GM12875 (cell line): ENCODE measurements at regions not wholly inside any gene's neighbourhood (a gene's known extent, or its start where the extent isn't known, plus 50 kb on each side); places are given as distances from the start of the nearest gene placed in this dataset.

Source experiments
- H3K4me3 ChIP-seq: one replicate; pipeline ENCODE4 v1.5.1; 2011; ENCODE audit warnings: low read depth, low read length, control low read depth
- TF ChIP-seq, protein P1 (sequence below): IDR thresholded peaks from 2 replicates; pipeline ENCODE4 v1.5.1; 2011; ENCODE audit warnings: low read depth, mild to moderate bottlenecking, control low read depth, inconsistent platforms, low read length, moderate library complexity, borderline replicate concordance; ENCODE audit not compliant: insufficient read depth

DNA sequence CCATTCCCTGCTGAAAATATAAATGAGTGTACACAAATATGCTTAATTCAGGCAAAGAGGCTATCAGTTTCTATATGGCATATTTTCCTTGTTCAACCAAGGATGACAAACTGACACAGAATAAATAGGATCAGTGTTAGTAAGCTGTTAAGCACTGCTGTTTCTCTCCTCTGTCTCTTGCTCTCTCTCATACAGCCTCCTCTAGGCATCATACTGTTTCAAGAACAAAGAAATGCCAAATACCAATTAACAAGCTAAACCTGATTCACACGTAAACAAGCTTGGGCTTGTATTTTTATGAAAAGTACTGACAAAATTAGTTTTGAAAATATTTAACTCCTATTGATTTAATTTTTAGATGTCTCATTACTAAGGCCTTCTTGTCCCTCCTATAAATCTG lies 1027.2 kb upstream of the ACVR2A start:
- no peak overlapping the region for H3K4me3 ChIP-seq
- TF ChIP-seq, protein P1, sequence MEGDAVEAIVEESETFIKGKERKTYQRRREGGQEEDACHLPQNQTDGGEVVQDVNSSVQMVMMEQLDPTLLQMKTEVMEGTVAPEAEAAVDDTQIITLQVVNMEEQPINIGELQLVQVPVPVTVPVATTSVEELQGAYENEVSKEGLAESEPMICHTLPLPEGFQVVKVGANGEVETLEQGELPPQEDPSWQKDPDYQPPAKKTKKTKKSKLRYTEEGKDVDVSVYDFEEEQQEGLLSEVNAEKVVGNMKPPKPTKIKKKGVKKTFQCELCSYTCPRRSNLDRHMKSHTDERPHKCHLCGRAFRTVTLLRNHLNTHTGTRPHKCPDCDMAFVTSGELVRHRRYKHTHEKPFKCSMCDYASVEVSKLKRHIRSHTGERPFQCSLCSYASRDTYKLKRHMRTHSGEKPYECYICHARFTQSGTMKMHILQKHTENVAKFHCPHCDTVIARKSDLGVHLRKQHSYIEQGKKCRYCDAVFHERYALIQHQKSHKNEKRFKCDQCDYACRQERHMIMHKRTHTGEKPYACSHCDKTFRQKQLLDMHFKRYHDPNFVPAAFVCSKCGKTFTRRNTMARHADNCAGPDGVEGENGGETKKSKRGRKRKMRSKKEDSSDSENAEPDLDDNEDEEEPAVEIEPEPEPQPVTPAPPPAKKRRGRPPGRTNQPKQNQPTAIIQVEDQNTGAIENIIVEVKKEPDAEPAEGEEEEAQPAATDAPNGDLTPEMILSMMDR = no peak

DNA sequence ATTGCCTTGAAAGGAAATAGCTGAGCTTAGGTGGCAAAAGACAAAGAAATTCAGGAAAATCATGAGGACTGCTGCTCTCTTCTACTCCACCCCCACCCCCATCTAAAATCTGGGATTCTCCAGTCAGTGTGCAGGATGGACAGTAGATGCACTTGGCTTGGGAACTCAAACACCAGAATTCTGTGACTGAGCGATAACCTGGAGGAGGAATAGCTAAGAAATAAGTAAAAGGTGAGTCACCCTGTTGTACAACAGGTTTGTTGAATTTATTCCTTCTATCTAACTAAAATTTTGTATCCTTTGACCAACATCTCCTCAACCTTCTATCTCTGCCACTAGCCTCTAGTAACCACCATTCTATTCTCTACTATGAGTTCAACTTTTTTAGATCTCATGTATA lies 1029.9 kb upstream of the ACVR2A start:
- TF ChIP-seq, protein P1 = no peak
- H3K4me3 ChIP-seq = no peak overlapping the region

DNA sequence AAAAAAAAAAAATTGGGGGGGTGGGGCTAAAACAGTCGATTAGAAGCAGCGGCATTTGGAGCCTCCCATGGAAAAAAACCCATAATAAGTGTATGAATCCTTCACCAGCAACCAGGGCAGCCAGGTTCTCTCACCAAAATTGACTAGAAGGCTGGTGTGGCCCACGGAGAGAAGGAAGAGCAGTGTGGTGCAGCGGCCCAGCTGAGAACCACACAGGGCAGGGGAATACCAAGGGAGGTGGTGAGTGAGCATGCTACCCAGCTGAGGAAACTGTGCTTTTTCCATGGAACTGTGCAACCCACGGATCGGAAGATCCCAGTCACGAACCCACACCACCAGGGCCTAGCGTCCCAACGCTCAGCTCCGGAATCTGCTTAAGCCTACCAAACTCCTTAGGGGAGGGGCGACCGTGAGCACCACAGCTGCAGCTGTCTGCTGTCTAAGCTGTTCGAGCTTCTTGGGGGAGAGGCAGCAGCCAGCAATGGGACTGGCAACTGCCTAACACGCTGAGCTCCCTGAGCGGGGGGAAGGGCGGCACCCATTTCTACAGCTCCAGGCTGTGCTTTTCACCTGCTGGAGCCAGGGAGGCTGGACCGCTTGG lies 1037.2 kb upstream of the ACVR2A start:
- no peak overlapping the region for H3K4me3 ChIP-seq
- TF ChIP-seq, protein P1 = no peak

DNA sequence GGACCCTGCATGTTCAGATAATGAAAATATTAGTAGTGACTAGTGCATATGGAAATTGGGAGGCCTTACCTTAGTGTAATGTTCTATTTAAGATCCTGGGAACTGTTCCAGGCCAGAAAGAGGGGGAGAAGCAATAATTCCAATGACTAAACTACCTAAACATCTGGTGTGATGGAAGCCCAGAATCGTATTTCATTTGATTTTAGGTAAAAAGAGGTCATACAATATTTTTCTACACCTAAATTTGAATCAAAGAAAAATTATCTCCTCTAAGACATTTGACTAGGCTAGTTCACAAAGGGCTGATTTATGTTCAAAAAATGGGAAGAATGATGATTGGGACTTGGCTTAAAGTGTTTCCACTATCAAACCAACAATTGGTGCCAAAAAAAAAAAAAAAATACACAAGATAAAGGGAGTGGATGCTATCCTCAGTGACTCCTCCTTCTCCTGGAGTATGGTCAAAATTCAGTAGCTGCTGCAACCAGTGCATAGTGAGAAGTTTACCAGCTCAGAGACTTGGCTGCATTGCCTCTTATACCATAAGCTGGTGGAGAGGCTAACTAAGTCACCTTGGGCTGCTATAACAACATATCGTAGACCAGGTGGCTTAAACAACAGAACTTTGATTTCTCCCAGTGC lies 1038.3 kb upstream of the ACVR2A start:
- H3K4me3 ChIP-seq = no peak overlapping the region
- TF ChIP-seq, protein P1 = no peak

DNA sequence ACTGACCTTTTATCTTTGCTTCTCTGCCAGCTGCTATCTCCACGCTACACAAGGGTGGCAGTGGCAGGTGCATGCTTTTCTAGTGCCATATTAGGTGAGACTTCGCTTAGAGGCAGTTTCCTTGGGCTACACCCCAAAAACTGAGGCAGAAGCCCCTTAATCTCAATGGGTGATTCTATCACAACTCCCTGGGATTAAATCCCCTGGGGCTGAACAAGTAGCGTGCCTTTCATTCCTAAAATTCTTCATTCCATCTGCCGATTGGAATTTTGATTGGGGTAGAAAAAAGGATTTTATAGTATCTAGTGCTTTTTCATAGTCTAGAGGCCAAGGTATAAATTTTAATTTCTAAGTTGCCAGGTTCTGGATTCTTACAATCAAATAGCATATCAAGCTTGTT lies 1040.5 kb upstream of the ACVR2A start:
- TF ChIP-seq, protein P1 = no peak
- H3K4me3 ChIP-seq = no peak overlapping the region

DNA sequence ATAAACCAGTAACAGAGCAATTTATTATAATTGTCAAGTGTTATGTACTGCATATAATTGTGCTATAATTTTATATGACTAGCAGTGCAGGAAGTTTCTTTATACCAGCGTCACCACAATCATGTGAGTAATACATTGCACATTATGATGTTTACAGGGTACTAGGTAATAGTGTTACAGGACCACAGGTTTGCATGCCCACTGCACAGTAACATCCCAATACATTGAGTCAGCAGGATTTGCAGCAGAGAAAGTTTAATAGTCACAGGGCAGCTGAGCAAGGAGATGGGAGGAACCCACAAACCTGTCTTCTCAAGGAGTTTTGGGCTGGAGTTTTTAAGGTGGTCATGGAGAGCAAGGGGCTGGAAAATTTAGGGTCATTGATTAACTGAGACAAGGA lies 1042.9 kb upstream of the ACVR2A start:
- TF ChIP-seq, protein P1 = no peak
- H3K4me3 ChIP-seq = no peak overlapping the region

DNA sequence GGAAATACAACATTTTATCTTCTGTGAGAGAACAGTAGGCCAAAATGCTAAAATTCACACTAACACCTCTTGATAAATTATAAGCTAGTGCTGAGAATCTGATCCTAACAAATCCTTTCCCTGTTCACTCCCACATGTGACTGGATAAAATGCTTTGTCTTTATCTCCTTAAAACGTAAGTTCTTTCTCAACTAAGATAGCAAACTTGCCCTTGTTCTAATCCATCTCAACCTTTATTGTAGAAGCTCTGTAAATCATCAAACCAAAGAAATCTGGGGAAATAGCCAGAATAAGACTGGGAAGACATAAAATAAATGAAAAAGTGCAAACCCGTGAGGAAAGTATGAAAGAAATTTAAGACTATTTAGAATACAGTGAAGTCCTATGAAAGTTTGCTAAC lies 1058.4 kb upstream of the ACVR2A start:
- no peak overlapping the region for H3K4me3 ChIP-seq
- TF ChIP-seq, protein P1 = no peak
